ENCODE measurements at regions not wholly inside any gene's neighbourhood (a gene's known extent, or its start where the extent isn't known, plus 50 kb on each side); places are given as distances from the start of the nearest gene placed in this dataset.

DNA sequence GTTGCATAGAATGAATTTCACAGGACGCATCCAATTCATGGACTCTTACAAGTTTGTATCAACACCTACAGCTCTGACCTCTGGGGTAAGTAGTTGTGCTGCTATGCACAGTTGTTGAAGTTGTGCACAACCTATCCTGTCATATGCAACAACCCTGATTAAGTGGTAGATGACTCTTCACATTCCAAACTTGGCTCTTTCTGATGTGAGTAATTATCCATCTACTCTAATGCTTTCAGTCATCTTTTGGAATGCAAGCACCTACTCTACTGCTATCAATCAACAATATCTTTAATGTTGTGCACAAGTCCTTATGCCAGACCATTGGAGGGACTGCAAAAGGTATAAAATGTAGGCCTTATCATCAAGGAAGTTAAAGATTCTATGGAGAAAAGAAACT is 921.4 kb downstream of the MCTP2 start:
- TF ChIP-seq, protein P1, sequence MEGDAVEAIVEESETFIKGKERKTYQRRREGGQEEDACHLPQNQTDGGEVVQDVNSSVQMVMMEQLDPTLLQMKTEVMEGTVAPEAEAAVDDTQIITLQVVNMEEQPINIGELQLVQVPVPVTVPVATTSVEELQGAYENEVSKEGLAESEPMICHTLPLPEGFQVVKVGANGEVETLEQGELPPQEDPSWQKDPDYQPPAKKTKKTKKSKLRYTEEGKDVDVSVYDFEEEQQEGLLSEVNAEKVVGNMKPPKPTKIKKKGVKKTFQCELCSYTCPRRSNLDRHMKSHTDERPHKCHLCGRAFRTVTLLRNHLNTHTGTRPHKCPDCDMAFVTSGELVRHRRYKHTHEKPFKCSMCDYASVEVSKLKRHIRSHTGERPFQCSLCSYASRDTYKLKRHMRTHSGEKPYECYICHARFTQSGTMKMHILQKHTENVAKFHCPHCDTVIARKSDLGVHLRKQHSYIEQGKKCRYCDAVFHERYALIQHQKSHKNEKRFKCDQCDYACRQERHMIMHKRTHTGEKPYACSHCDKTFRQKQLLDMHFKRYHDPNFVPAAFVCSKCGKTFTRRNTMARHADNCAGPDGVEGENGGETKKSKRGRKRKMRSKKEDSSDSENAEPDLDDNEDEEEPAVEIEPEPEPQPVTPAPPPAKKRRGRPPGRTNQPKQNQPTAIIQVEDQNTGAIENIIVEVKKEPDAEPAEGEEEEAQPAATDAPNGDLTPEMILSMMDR (IDR thresholded peaks at IDR 0.05), result no peak
- no peak for TF ChIP-seq POLR2A (IDR thresholded peaks at IDR 0.05)

All from uterus (tissue), 2 donors.